HEK293T (cell line): ENCODE measurements at regions not wholly inside any gene's neighbourhood (a gene's known extent, or its start where the extent isn't known, plus 50 kb on each side); places are given as distances from the start of the nearest gene placed in this dataset.

Source experiments
- PKNOX1 ChIP-seq: fragments of 450-650 bp; IDR thresholded peaks from 2 replicates; pipeline ENCODE4 v1.6.1; 2016
- SP1 ChIP-seq: fragments of 450-650 bp; IDR thresholded peaks from 2 replicates; pipeline ENCODE4 v1.6.1; 2017
- SUZ12 ChIP-seq: fragments of 450-650 bp; IDR thresholded peaks from 2 replicates; pipeline ENCODE4 v1.6.1; 2016; ENCODE audit warnings: mild to moderate bottlenecking

GRCh38 chr6:105628156-105628860 is 225.4 kb upstream of the PREP start:
- TF ChIP-seq SUZ12 (no peak), SP1 (no peak), PKNOX1 (no peak)
